GM12878 (cell line): ENCODE measurements at regions not wholly inside any gene's neighbourhood (a gene's known extent, or its start where the extent isn't known, plus 50 kb on each side); places are given as distances from the start of the nearest gene placed in this dataset.

Source experiments
- ATAC-seq: fragments of 200-7000 bp; cut with Tn5 transposase; 3 replicates; pipeline ENCODE4 v1.9.1; 2020; ENCODE audit warnings: mild to moderate bottlenecking, moderate library complexity
- BruUV-seq: library from RNA; stranded (reverse); fragments of 400-500 nt; replicated peaks from 2 replicates; lab custom pipeline; 2021; lab: Mats Ljungman, UMichigan
- CTCF ChIA-PET: fragments of 300-600 bp; sonication (Branson Sonifier 250); formaldehyde crosslinking; extraction: SDS; loops from one replicate; lab custom pipeline; 2021; ENCODE audit warnings: inconsistent platforms; lab: Yijun Ruan, JAX
- POLR2A ChIA-PET: fragments of 350-600 bp; formaldehyde crosslinking; extraction: SDS; loops from one replicate; lab custom pipeline; 2021; ENCODE audit warnings: inconsistent platforms; lab: Charles Lee
- RAD21 ChIA-PET: fragments of 300-600 bp; sonication (Branson Sonifier 250); formaldehyde crosslinking; loops from one replicate; lab custom pipeline; 2023; ENCODE audit warnings: antibody characterized with exemption; ENCODE audit not compliant: unreplicated experiment; lab: Charles Lee
- SMC1A ChIA-PET: fragments of 300-600 bp; sonication (Branson Sonifier 250); formaldehyde crosslinking; loops from one replicate; lab custom pipeline; 2023; ENCODE audit not compliant: unreplicated experiment, uncharacterized antibody; lab: Charles Lee
- DNase-seq: peaks from one replicate; pipeline ENCODE4 v3.0.0-alpha.2; 2011; ENCODE audit warnings: low read depth, low spot score
- FAIRE-seq: peaks from 3 replicates; lab custom pipeline; 2011; peaks lifted over from hg19 to GRCh38; lab: Jason Lieb, UNC
- H2AFZ ChIP-seq: 2 replicates; pipeline ENCODE4 v1.6.0; 2011; ENCODE audit warnings: low read depth, low read length, control low read depth; ENCODE audit not compliant: control insufficient read depth
- H3K27ac ChIP-seq: 2 replicates; pipeline ENCODE4 v1.5.1; 2011; ENCODE audit warnings: control low read depth; ENCODE audit not compliant: control insufficient read depth, insufficient read depth
- H3K27me3 ChIP-seq, 2 experiments: replicated peaks in 1 of 2; 2 replicates each; pipeline versions ENCODE4 v1.6.0 to v1.6.1; 2011; ENCODE audit warnings: low read length in 1 of 2; ENCODE audit not compliant: control insufficient read depth in 2 of 2, insufficient read depth in 2 of 2
- H3K36me3 ChIP-seq, 2 experiments: 2 replicates each; pipeline ENCODE4 v1.5.1; 2011; ENCODE audit warnings: low read length in 1 of 2; ENCODE audit not compliant: control insufficient read depth in 2 of 2, insufficient read depth in 2 of 2
- H3K4me1 ChIP-seq: 2 replicates; pipeline ENCODE4 v1.6.1; 2011; ENCODE audit warnings: mild to moderate bottlenecking, low read length, moderate library complexity, mixed read lengths; ENCODE audit not compliant: control insufficient read depth, insufficient read depth
- H3K4me2 ChIP-seq: 2 replicates; pipeline ENCODE4 v1.6.0; 2011; ENCODE audit warnings: control low read depth; ENCODE audit not compliant: control insufficient read depth, insufficient read depth
- H3K4me3 ChIP-seq: fragments of 200-600 bp; sonication (generic); 2 replicates; pipeline ENCODE4 v1.5.1; 2016
- H3K79me2 ChIP-seq: 2 replicates; pipeline ENCODE4 v1.6.0; 2011; ENCODE audit warnings: low read length; ENCODE audit not compliant: control insufficient read depth, insufficient read depth
- H3K9ac ChIP-seq: 2 replicates; pipeline ENCODE4 v1.8.0; 2011; ENCODE audit warnings: low read length, control low read depth, mixed read lengths; ENCODE audit not compliant: control insufficient read depth, insufficient read depth
- H3K9me3 ChIP-seq: replicated peaks from 3 replicates; pipeline ENCODE4 v1.5.1; 2011; ENCODE audit warnings: mild to moderate bottlenecking, low read length; ENCODE audit not compliant: control insufficient read depth, insufficient read depth
- H4K20me1 ChIP-seq: 2 replicates; pipeline ENCODE4 v1.6.0; 2011; ENCODE audit not compliant: control insufficient read depth, insufficient read depth
- CHD4 ChIP-seq: fragments of 200-600 bp; sonication (generic); IDR thresholded peaks from 2 replicates; pipeline ENCODE4 v1.6.1; 2016; ENCODE audit warnings: mild to moderate bottlenecking
- ELK1 ChIP-seq: IDR thresholded peaks from 2 replicates; pipeline ENCODE4 v1.6.1; 2012; ENCODE audit warnings: low read depth, low read length, improper control_type of control experiment
- HDGF ChIP-seq: fragments of 450-650 bp; IDR thresholded peaks from 2 replicates; pipeline ENCODE4 v1.6.1; 2016; ENCODE audit warnings: antibody characterized with exemption
- MTA2 ChIP-seq: fragments of 450-650 bp; IDR thresholded peaks from 2 replicates; pipeline ENCODE4 v1.6.1; 2016; ENCODE audit warnings: low read depth, mild to moderate bottlenecking, moderate library complexity
- RUNX3 ChIP-seq: IDR thresholded peaks from 2 replicates; pipeline ENCODE4 v1.6.1; 2012; ENCODE audit warnings: low read length, inconsistent platforms
- SKIL ChIP-seq: fragments of 450-650 bp; IDR thresholded peaks from 2 replicates; pipeline ENCODE4 v1.6.1; 2017; ENCODE audit warnings: mild to moderate bottlenecking, low read depth, inconsistent platforms; ENCODE audit not compliant: poor library complexity, severe bottlenecking
- TCF3 ChIP-seq: IDR thresholded peaks from 2 replicates; pipeline ENCODE4 v1.6.1; 2012; ENCODE audit warnings: low read depth, mild to moderate bottlenecking, low read length, borderline replicate concordance; ENCODE audit not compliant: insufficient read depth
- WRNIP1 ChIP-seq: IDR thresholded peaks from 2 replicates; pipeline ENCODE4 v1.6.1; 2011; ENCODE audit warnings: low read depth, low read length, improper control_type of control experiment, borderline replicate concordance
- ZNF217 ChIP-seq: fragments of 450-650 bp; IDR thresholded peaks from 2 replicates; pipeline ENCODE4 v1.6.1; 2017; ENCODE audit warnings: antibody characterized with exemption, mild to moderate bottlenecking
- ZSCAN29 ChIP-seq: fragments of 450-650 bp; IDR thresholded peaks from 2 replicates; pipeline ENCODE4 v1.6.1; 2017; ENCODE audit warnings: mild to moderate bottlenecking, moderate library complexity
- WGBS: methylation state at CpG from one replicate; pipeline ENCODE4 v1.1.6; 2016; ENCODE audit warnings: low lambda C conversion rate; ENCODE audit not compliant: insufficient replicate concordance, insufficient coverage; ENCODE audit errors: missing lambda C conversion rate; 5-methylcytosine and 5-hydroxymethylcytosine counted together
- in situ Hi-C: fragments of 300-500 bp; cut with MboI; formaldehyde crosslinking; loops from 9 replicates; pipeline ENCODE4 v1.14.3; 2018; ENCODE audit warnings: mixed read lengths
- intact Hi-C: fragments of 100-400 bp; cut with micrococcal nuclease; formaldehyde crosslinking; loops from one replicate; pipeline ENCODE4 v1.14.2; 2022; ENCODE audit not compliant: unreplicated experiment
- TF ChIP-seq, protein P1 (sequence below): fragments of 450-650 bp; conservative IDR thresholded peaks from 2 replicates; pipeline ENCODE4 v1.6.1; 2017; ENCODE audit warnings: mild to moderate bottlenecking, moderate library complexity
- TF ChIP-seq, protein P2 (sequence below): fragments of 150-350 bp; IDR thresholded peaks from 2 replicates; pipeline ENCODE4 v1.6.1; 2016; ENCODE audit warnings: low read depth, low read length
- TF ChIP-seq, protein P3 (sequence below): fragments of 450-650 bp; formaldehyde crosslinking; IDR thresholded peaks from 2 replicates; pipeline ENCODE4 v1.5.0; 2022; ENCODE audit warnings: mild to moderate bottlenecking, missing genetic modification characterization

DNA sequence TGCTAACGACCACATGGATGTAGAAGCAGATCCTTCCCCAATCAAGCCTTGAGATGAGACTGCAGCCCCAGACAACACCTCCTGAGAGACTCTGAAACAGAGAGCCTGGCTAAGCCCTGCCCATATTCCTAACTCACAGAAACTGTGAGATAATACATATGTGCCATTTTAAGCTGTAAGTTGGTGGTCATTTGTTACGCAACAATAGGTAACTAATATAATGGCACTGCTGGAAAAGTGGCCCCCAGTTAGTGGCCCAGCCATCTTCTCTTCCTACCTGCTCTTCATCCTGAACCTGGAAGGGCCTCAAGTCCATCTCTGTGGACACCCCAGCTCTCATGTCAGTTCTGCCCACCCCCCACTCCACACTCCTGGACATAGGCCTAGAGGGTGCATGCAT, 144.0 kb downstream of the TMEM17 start:
- RAD21 ChIA-PET: interaction anchor here (1.4 kb wide), 1 partner anchor 59 kb away, joined by 3 read pairs; no protein-coding TSS in a partner anchor
- no peak overlapping the region for H3K9ac ChIP-seq
- no peak for ATAC-seq
- 96% methylated on average over 2 of the region's 2 CpGs for WGBS
- no peaks in the 10 kb centered on the region for H3K27me3 ChIP-seq
- no peaks in the 10 kb centered on the region for H4K20me1 ChIP-seq
- no peaks in the 10 kb centered on the region for H3K36me3 ChIP-seq
- H3K4me1 ChIP-seq: peaks cover 30% of the 10 kb centered on the region
- SMC1A ChIA-PET: no interaction called here
- POLR2A ChIA-PET: no interaction called here
- in situ Hi-C loops (no loop called here), intact Hi-C loops (no loop called here)
- H3K27ac ChIP-seq: peak overlapping the region; percentile 72
- no peak for DNase-seq
- no peaks in the 10 kb centered on the region for H3K79me2 ChIP-seq
- CTCF ChIA-PET: interaction anchor here (1.3 kb wide), 1 partner anchor 367 kb away, joined by 3 read pairs; no protein-coding TSS in a partner anchor
- FAIRE-seq: no peak
- no peak overlapping the region; the same call in 1 of the 2 replicates for H3K4me2 ChIP-seq
- BruUV-seq: no TSS peak
- no peak overlapping the region for H2AFZ ChIP-seq
- H3K4me3 ChIP-seq: no peak overlapping the region
- H3K9me3 ChIP-seq: peaks cover 4% of the 10 kb centered on the region; the same call in 1 of the 3 replicates
- TF ChIP-seq ELK1 (no peak), ZNF217 (no peak), MTA2 (no peak), RUNX3 (no peak), ZSCAN29 (no peak), TCF3 (no peak), WRNIP1 (no peak), SKIL (no peak), HDGF (no peak), CHD4 (no peak)
- TF ChIP-seq, protein P1, sequence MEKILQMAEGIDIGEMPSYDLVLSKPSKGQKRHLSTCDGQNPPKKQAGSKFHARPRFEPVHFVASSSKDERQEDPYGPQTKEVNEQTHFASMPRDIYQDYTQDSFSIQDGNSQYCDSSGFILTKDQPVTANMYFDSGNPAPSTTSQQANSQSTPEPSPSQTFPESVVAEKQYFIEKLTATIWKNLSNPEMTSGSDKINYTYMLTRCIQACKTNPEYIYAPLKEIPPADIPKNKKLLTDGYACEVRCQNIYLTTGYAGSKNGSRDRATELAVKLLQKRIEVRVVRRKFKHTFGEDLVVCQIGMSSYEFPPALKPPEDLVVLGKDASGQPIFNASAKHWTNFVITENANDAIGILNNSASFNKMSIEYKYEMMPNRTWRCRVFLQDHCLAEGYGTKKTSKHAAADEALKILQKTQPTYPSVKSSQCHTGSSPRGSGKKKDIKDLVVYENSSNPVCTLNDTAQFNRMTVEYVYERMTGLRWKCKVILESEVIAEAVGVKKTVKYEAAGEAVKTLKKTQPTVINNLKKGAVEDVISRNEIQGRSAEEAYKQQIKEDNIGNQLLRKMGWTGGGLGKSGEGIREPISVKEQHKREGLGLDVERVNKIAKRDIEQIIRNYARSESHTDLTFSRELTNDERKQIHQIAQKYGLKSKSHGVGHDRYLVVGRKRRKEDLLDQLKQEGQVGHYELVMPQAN: no peak
- TF ChIP-seq, protein P2, sequence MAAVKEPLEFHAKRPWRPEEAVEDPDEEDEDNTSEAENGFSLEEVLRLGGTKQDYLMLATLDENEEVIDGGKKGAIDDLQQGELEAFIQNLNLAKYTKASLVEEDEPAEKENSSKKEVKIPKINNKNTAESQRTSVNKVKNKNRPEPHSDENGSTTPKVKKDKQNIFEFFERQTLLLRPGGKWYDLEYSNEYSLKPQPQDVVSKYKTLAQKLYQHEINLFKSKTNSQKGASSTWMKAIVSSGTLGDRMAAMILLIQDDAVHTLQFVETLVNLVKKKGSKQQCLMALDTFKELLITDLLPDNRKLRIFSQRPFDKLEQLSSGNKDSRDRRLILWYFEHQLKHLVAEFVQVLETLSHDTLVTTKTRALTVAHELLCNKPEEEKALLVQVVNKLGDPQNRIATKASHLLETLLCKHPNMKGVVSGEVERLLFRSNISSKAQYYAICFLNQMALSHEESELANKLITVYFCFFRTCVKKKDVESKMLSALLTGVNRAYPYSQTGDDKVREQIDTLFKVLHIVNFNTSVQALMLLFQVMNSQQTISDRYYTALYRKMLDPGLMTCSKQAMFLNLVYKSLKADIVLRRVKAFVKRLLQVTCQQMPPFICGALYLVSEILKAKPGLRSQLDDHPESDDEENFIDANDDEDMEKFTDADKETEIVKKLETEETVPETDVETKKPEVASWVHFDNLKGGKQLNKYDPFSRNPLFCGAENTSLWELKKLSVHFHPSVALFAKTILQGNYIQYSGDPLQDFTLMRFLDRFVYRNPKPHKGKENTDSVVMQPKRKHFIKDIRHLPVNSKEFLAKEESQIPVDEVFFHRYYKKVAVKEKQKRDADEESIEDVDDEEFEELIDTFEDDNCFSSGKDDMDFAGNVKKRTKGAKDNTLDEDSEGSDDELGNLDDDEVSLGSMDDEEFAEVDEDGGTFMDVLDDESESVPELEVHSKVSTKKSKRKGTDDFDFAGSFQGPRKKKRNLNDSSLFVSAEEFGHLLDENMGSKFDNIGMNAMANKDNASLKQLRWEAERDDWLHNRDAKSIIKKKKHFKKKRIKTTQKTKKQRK: no peak
- TF ChIP-seq, protein P3, sequence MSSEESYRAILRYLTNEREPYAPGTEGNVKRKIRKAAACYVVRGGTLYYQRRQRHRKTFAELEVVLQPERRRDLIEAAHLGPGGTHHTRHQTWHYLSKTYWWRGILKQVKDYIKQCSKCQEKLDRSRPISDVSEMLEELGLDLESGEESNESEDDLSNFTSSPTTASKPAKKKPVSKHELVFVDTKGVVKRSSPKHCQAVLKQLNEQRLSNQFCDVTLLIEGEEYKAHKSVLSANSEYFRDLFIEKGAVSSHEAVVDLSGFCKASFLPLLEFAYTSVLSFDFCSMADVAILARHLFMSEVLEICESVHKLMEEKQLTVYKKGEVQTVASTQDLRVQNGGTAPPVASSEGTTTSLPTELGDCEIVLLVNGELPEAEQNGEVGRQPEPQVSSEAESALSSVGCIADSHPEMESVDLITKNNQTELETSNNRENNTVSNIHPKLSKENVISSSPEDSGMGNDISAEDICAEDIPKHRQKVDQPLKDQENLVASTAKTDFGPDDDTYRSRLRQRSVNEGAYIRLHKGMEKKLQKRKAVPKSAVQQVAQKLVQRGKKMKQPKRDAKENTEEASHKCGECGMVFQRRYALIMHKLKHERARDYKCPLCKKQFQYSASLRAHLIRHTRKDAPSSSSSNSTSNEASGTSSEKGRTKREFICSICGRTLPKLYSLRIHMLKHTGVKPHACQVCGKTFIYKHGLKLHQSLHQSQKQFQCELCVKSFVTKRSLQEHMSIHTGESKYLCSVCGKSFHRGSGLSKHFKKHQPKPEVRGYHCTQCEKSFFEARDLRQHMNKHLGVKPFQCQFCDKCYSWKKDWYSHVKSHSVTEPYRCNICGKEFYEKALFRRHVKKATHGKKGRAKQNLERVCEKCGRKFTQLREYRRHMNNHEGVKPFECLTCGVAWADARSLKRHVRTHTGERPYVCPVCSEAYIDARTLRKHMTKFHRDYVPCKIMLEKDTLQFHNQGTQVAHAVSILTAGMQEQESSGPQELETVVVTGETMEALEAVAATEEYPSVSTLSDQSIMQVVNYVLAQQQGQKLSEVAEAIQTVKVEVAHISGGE (CRISPR knock-in tag): no peak
